GM21717 (cell line): ENCODE measurements at regions not wholly inside any gene's neighbourhood (a gene's known extent, or its start where the extent isn't known, plus 50 kb on each side); places are given as distances from the start of the nearest gene placed in this dataset.

Experiments
- ATAC-seq: cut with Tn5 transposase; IDR thresholded peaks from one replicate; pipeline ENCODE4 v1.9.1; 2021; ENCODE audit warnings: mild to moderate bottlenecking, moderate library complexity; ENCODE audit not compliant: unreplicated experiment

- no peak for ATAC-seq
Measured at GRCh38 chr11:130786586-130786985, 129.7 kb downstream of the SNX19 start.

GRCh38 chr11:130787092-130787616, 129.1 kb downstream of the SNX19 start:
- ATAC-seq, result no peak

- ATAC-seq, result no peak
Measured at GRCh38 chr11:130787973-130788570, 128.2 kb downstream of the SNX19 start.

GRCh38 chr11:130789056-130789640, 127.1 kb downstream of the SNX19 start:
- no peak for ATAC-seq

GRCh38 chr11:130790689-130791088, 125.6 kb downstream of the SNX19 start:
- ATAC-seq, result no peak

- no peak for ATAC-seq
Measured at GRCh38 chr11:130792772-130793171, 123.5 kb downstream of the SNX19 start.

- ATAC-seq, result no peak
Measured at GRCh38 chr11:130796828-130797227, 119.5 kb downstream of the SNX19 start.

GRCh38 chr11:130798280-130798679, 118.0 kb downstream of the SNX19 start:
- ATAC-seq, result no peak

GRCh38 chr11:130798801-130799200, 117.5 kb downstream of the SNX19 start:
- no peak for ATAC-seq

GRCh38 chr11:130801333-130802122, 114.8 kb downstream of the SNX19 start:
- no peak for ATAC-seq

GRCh38 chr11:130802567-130802966, 113.7 kb downstream of the SNX19 start:
- no peak for ATAC-seq

- ATAC-seq, result no peak
Measured at GRCh38 chr11:130804306-130805076, 111.8 kb downstream of the SNX19 start.

GRCh38 chr11:130806746-130807145, 109.5 kb downstream of the SNX19 start:
- no peak for ATAC-seq

GRCh38 chr11:130808541-130808940, 107.7 kb downstream of the SNX19 start:
- ATAC-seq, result no peak

- no peak for ATAC-seq
Measured at GRCh38 chr11:130813196-130813595, 103.1 kb downstream of the SNX19 start.

- no peak for ATAC-seq
Measured at GRCh38 chr11:130813638-130814037, 102.6 kb downstream of the SNX19 start.

GRCh38 chr11:130814440-130815096, 101.7 kb downstream of the SNX19 start:
- ATAC-seq, result no peak

GRCh38 chr11:130815097-130815802, 101.0 kb downstream of the SNX19 start:
- ATAC-seq, result no peak

- ATAC-seq, result no peak
Measured at GRCh38 chr11:130815956-130816355, 100.3 kb downstream of the SNX19 start.
